ENCODE measurements at regions not wholly inside any gene's neighbourhood (a gene's known extent, or its start where the extent isn't known, plus 50 kb on each side); places are given as distances from the start of the nearest gene placed in this dataset.

- no peak overlapping the region for H3K4me3 Mint-ChIP-seq
- H3K27me3 ChIP-seq (ENCODE audit: control insufficient read depth, insufficient read depth, low read length, poor library complexity, severe bottlenecking), result no peaks in the 10 kb centered on the region
- H3K4me1 Mint-ChIP-seq, result peaks cover 14% of the 10 kb centered on the region
- no peak overlapping the region for H3K9ac ChIP-seq (ENCODE audit: extremely low read depth, low read length, poor library complexity, severe bottlenecking)
- no peak overlapping the region for H3K27ac ChIP-seq (ENCODE audit: low read depth, low read length)
- no peak for TF ChIP-seq CTCF (conservative IDR thresholded peaks at IDR 0.05)
- no peak for DNase-seq
- H3K9me3 ChIP-seq (ENCODE audit: control insufficient read depth, low read length), result no peaks in the 10 kb centered on the region
- H3K36me3 Mint-ChIP-seq (ENCODE audit: low read depth), result no peaks in the 10 kb centered on the region
- no peaks in the 10 kb centered on the region for H3K9me3 Mint-ChIP-seq
- H3K4me1 ChIP-seq (ENCODE audit: control insufficient read depth, insufficient read depth, low read length), result no peaks in the 10 kb centered on the region
- no peaks in the 10 kb centered on the region for H3K27me3 Mint-ChIP-seq (ENCODE audit: insufficient read depth)
- peak overlapping the region; percentile 32 for H3K27ac Mint-ChIP-seq
- H3K4me3 ChIP-seq (ENCODE audit: low read length), result no peak overlapping the region
- WGBS, 2 experiments (ENCODE audit: insufficient coverage in 1 of 2, insufficient read length in 1 of 2), result 95 to 99% methylated on average over 13 to 20 of the region's 20 CpGs
- no peaks in the 10 kb centered on the region for H3K36me3 ChIP-seq (ENCODE audit: control insufficient read depth, insufficient read depth, low read length)
These were observed 123.2 kb upstream of the FOXN3 start for GRCh38 chr14:89540009-89540829.

DNA sequence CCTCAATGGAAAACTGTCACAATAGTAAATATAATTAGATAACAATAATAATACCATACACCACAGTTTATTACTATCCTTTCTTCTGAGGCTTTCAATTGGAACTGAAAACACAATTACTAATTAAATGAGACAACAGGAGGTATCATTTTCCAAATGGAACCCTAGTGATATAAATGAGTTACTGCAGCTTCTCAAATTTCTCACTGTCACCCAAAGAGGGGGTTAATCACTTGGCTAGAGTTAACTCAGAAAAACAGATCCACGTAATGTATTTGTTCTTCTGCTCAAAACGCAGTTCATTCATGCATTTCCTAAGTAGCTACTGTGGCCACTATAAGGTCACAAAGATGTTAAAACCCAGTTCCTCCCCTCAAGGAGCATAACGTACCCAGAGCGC lies 120.9 kb upstream of the FOXN3 start:
- WGBS, 2 experiments (ENCODE audit: insufficient coverage in 1 of 2, insufficient read length in 1 of 2), result 91 to 97% methylated on average over 4 of the region's 4 CpGs
- Histone ChIP-seq H3K4me1 (ENCODE audit: control insufficient read depth, insufficient read depth, low read length) (no peaks in the 10 kb centered on the region), H3K36me3 (ENCODE audit: control insufficient read depth, insufficient read depth, low read length) (no peaks in the 10 kb centered on the region), H3K9me3 (ENCODE audit: control insufficient read depth, low read length) (no peaks in the 10 kb centered on the region), H3K9ac (ENCODE audit: extremely low read depth, low read length, poor library complexity, severe bottlenecking) (no peak overlapping the region), H3K4me3 (ENCODE audit: low read length) (no peak overlapping the region), H3K27me3 (ENCODE audit: control insufficient read depth, insufficient read depth, low read length, poor library complexity, severe bottlenecking) (no peaks in the 10 kb centered on the region), H3K27ac (ENCODE audit: low read depth, low read length) (no peak overlapping the region)
- H3K27me3 Mint-ChIP-seq (ENCODE audit: insufficient read depth), result no peaks in the 10 kb centered on the region
- peaks cover 10% of the 10 kb centered on the region for H3K4me1 Mint-ChIP-seq
- no peak overlapping the region for H3K4me3 Mint-ChIP-seq
- H3K36me3 Mint-ChIP-seq (ENCODE audit: low read depth), result no peaks in the 10 kb centered on the region
- H3K27ac Mint-ChIP-seq, result no peak overlapping the region
- peak; percentile 68 for TF ChIP-seq CTCF (conservative IDR thresholded peaks at IDR 0.05)
- DNase-seq, result no peak
- H3K9me3 Mint-ChIP-seq, result no peaks in the 10 kb centered on the region

GRCh38 chr14:89534902-89535685 lies 118.1 kb upstream of the FOXN3 start:
- Mint-ChIP-seq H3K9me3 (peaks cover 3% of the 10 kb centered on the region), H3K4me1 (peaks cover 8% of the 10 kb centered on the region), H3K36me3 (ENCODE audit: low read depth) (no peaks in the 10 kb centered on the region), H3K4me3 (no peak overlapping the region), H3K27ac (no peak overlapping the region), H3K27me3 (ENCODE audit: insufficient read depth) (no peaks in the 10 kb centered on the region)
- H3K4me3 ChIP-seq (ENCODE audit: low read length), result no peak overlapping the region
- no peaks in the 10 kb centered on the region for H3K36me3 ChIP-seq (ENCODE audit: control insufficient read depth, insufficient read depth, low read length)
- H3K9ac ChIP-seq (ENCODE audit: extremely low read depth, low read length, poor library complexity, severe bottlenecking), result no peak overlapping the region
- TF ChIP-seq CTCF (conservative IDR thresholded peaks at IDR 0.05), result no peak
- H3K27me3 ChIP-seq (ENCODE audit: control insufficient read depth, insufficient read depth, low read length, poor library complexity, severe bottlenecking), result no peaks in the 10 kb centered on the region
- 96 to 100% methylated on average over 1 to 4 of the region's 4 CpGs for WGBS, 2 experiments (ENCODE audit: insufficient coverage in 1 of 2, insufficient read length in 1 of 2)
- no peaks in the 10 kb centered on the region for H3K4me1 ChIP-seq (ENCODE audit: control insufficient read depth, insufficient read depth, low read length)
- no peaks in the 10 kb centered on the region for H3K9me3 ChIP-seq (ENCODE audit: control insufficient read depth, low read length)
- no peak for DNase-seq
- no peak overlapping the region for H3K27ac ChIP-seq (ENCODE audit: low read depth, low read length)
